Right renal cortex interstitium (tissue), 3 donors: ENCODE measurements at regions not wholly inside any gene's neighbourhood (a gene's known extent, or its start where the extent isn't known, plus 50 kb on each side); places are given as distances from the start of the nearest gene placed in this dataset.
"Not testable (repeated sequence)": the region's sequence is repeated elsewhere in the genome, so short reads cannot be mapped to it uniquely, and the experiment has no call there.

Experiments used
- DNase-seq, 3 donors: peaks; one replicate each; pipeline ENCODE4 v3.0.0-alpha.2; 2013; ENCODE audit warnings: low read depth in 3 of 3, low spot score in 2 of 3

DNA sequence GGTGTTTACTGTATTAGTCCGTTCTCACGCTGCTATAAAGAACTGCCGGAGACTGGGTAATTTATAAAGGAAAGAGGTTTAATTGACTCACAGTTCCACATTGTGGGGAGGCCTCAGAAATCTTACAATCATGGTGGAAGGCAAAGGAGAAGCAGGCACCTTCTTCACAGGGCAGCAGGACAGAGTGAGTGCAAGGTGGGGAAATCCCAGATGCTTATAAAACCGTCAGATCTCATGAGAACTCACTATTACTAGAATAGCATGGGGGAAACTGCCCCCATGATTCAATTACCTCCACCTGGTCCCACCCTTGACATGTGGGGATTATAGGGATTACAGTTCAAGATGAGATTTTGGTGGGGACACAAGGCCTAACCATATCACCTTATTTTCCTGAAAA is 60.1 kb upstream of the IFNGR1 start:
- not testable (repeated sequence) for DNase-seq

DNA sequence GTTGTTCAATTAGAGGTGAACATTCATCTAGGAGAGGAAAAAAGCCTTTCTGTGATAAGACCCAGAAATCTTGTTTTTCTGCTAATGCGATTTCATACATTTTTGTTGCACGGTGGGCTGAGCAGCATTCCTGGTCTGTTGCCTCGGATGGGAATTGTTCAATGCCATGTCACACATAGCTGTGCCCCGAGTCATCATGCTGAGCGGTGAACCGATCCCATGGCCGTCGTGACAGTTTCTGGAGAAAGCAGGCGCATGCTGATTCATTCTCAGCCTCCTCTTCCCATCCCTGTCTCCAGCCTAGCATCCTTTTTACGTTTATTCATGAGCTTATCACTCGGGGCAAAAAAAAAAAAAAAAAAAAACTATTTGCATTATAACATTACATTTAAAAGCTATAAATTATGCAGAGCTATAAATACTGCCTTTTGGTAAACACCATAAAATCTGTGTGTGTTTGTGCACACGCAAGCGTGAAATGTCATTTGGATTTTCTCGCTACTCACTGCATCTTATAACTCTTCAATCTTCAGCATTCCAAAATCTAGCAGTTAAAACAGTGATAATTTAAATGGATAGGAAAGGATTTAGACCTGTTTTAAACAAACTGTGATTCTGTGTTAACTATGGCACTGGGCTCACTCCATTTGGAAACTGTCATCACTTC is 58.9 kb upstream of the IFNGR1 start:
- DNase-seq, result no peak

DNA sequence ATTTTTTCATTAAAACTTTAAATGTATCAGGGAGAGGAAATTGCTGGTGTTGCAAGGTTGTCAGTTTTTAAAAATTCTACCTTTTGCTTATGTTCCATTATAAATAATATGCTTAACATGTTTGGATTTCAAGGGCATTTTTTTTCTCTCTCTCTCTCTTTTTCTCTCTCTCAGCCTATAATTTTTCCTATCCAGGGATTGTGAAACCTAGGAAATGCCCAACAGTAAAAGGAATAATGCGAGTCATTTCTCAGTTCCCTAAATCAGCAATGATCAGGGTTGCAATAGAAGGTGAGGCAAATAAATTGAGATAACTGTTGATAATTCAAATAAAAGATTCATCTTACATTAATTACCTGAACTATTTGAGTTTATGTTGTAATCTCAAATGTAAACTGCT is 53.2 kb upstream of the IFNGR1 start:
- no peak for DNase-seq

DNA sequence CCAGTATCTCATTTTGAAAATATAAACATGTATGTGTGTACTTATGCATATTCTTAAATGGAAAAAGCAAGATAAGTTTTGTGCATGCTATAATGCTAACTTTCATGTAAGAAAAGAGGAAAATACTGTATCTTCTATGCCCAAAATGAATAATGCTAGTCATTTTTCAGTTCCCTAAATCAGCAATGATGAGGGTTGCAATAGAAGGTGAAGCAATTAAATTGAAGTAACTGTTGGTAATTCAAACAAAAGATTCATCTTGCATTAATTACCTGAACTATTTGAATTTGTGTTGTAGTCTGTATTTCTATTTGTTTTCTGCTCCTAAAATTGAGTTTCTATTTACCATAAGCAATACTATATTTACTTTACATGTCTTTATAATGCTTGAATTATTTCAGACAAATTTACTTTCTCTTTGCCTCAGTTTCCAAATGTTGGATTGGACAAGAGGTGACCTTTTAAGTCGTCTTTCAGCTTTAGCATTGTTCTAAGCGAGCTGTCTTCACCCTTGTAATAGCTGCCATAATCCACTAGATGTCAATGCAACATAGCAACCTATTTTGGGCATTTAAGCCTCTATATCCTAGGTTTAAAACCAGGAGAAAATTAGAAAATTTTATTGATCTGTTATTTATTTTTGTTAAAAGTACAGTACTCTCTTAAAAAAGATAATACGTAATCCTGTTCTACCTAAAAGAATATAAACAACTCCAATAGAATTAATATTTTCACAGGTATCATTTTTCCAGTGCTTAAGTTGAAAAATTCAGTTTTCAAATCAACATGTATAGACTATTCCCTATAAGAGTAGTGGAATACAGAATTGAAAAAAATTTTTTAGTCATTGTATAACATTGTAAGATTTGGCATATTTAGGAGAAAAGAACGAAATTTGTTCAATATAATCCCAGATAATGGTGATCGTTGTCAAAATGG is 52.3 kb upstream of the IFNGR1 start:
- peak in 1 of 3 donors; percentile 23 for DNase-seq

DNA sequence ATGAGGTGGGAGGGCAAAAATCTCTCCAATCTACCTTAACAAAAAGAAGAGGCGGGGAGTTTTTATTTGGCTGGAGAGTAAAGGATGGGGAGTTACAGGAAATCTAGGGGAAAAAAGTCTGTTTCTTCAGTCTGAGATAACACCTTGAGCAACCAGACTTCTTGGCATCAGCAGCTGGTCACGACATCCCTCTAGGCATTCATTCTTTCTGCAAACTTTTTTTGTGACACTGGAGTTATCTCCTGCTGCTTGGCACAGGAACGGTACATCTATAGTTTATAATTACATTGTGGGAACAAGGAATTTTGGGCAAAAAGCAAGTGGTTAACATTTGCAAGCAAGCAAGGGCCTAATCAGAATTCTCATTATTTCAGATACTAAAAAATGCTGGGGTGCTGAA is 50.6 kb upstream of the IFNGR1 start:
- DNase-seq, result no peak

DNA sequence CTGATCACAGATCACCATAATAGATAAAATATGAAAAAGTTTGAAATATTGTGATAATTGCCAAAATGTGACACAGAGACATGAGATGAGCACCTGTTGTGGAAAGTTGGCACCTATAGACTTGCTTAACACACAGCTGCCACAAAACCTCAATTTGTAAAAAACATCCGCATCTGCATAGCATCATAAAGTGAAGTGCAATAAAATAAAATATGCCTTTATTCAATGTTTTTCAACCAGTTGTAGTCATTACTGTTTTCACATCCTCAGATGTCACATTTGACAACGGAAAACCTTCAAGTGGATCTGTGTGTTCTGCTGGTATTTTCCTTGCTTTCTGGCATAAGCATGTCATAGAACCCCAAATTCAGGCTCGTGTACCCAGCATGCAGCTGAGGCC is 50.2 kb upstream of the IFNGR1 start:
- DNase-seq, result no peak
